Spleen (tissue), 7 donors: ENCODE measurements at regions not wholly inside any gene's neighbourhood (a gene's known extent, or its start where the extent isn't known, plus 50 kb on each side); places are given as distances from the start of the nearest gene placed in this dataset.

Experiments used
- CTCF ChIP-seq, 11 experiments: fragments of 200-600 bp in 7 of 11; fragments of 450-650 bp in 4 of 11; sonication (generic) in 4 of 11; IDR thresholded peaks in 8 of 11; conservative IDR thresholded peaks in 3 of 11; 1 replicate in 7 of 11; 2 replicates in 4 of 11; pipeline versions ENCODE4 v1.4.0 to v1.8.0; 2016 to 2021; ENCODE audit warnings: antibody characterized with exemption in 11 of 11, inconsistent platforms in 4 of 11, mild to moderate bottlenecking in 1 of 11
- POLR2A ChIP-seq, 3 donors: fragments of 450-650 bp; IDR thresholded peaks; one replicate each; pipeline ENCODE4 v1.5.1; 2017; ENCODE audit warnings: antibody characterized with exemption in 3 of 3, mild to moderate bottlenecking in 1 of 3
- donor health status: DM: no; HTN: no; CAD: no; lungs with moderate emphysema.
- donor health status: DM: no; HTN: no; CAD: no.
- donor health status: DM: no; HTN: no; CAD: no.

GRCh38 chr7:67671006-67671548, 674.4 kb downstream of the TYW1 start:
- no peak for TF ChIP-seq POLR2A (IDR thresholded peaks at IDR 0.05)
- TF ChIP-seq CTCF (IDR thresholded peaks at IDR 0.05 in 8 of 11, conservative IDR thresholded peaks at IDR 0.05 in 3 of 11): no peak
